ENCODE measurements at regions not wholly inside any gene's neighbourhood (a gene's known extent, or its start where the extent isn't known, plus 50 kb on each side); places are given as distances from the start of the nearest gene placed in this dataset.

DNA sequence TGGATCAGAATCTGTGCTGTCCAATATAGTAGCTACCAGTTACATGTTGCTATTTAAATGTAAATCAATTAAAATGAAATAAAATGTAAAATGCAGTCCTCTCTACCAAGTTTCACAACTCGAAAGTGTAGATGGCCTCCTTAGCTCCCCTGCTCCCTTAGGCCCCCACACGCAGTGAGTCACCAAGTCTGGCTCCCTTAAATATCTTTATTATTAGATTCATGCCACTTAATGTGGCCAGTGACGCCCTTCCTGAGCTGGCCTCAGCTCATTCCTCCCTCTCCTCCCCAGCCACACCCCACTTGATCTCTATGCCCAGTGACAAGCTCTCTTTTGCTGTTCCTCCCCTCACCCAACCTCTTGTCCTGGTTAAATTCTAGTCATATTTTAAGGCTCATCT, 88.4 kb upstream of the DNAH5 start:
- Histone ChIP-seq H3K9me3 (peaks cover 0 to 3% (median 0%) of the 10 kb centered on the region in 11 donors), H3K4me3 (no peak overlapping the region), H3K4me1 (peaks cover 0 to 31% (median 25%) of the 10 kb centered on the region in 9 donors), H3K27ac (no peak overlapping the region), H3K27me3 (no peaks in the 10 kb centered on the region), H3K36me3 (no peaks in the 10 kb centered on the region)
- no peak for DNase-seq
- ATAC-seq, result no peak
- TF ChIP-seq CTCF (IDR thresholded peaks at IDR 0.05), result no peak
- WGBS, 2 donors, result 64 to 86% methylated on average over 3 of the region's 3 CpGs
- intact Hi-C loops (cut with DNase I), result loop anchor here in 1 of 10 donors (5.0 kb wide), 1 partner anchor 74 kb away; no protein-coding TSS in a partner anchor

DNA sequence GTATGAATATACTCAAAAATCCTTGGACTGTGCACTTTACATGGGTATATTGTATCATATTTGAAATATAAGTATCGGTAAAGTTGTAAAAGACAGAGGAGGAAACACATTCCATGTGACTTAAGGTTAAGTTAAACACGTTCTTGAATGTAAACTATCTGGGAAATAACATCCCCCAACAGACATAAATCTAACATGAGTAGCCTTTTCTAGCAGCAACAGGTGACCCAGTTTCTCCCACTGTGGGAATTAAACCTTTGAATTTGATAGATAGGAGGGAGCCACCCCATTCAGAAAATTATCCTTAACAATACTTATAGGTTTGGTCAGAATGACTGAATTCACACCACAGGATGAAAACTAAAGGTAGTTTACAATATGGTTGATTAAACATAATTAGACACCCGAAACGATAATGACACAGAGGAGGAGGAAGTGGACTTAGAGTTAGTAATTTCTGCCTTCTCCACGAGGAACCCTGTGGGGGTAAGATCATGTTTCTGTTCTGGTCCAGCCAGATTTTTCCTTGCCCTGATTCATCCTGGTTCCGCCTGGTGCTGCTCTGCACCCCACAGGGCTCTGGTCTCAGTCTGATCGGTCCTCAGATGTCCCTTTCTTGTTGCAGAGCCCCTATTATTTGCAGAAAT, 84.6 kb upstream of the DNAH5 start:
- no peaks in the 10 kb centered on the region for H3K27me3 ChIP-seq
- DNase-seq (no peak), ATAC-seq (no peak)
- 77 to 82% methylated on average over 7 of the region's 7 CpGs for WGBS, 2 donors
- H3K36me3 ChIP-seq, result no peaks in the 10 kb centered on the region
- H3K4me3 ChIP-seq, result no peak overlapping the region
- intact Hi-C loops (cut with DNase I), result no loop called here
- peaks cover 0 to 3% (median 0%) of the 10 kb centered on the region in 11 donors for H3K9me3 ChIP-seq
- H3K4me1 ChIP-seq, result no peaks in the 10 kb centered on the region
- no peak for TF ChIP-seq CTCF (IDR thresholded peaks at IDR 0.05)
- no peak overlapping the region for H3K27ac ChIP-seq

- WGBS, 2 donors, result 100% methylated on average over 1 of the region's 1 CpG
- peaks cover 0 to 3% (median 0%) of the 10 kb centered on the region in 11 donors for H3K9me3 ChIP-seq
- H3K4me3 ChIP-seq, result no peak overlapping the region
- no peaks in the 10 kb centered on the region for H3K36me3 ChIP-seq
- no peaks in the 10 kb centered on the region for H3K27me3 ChIP-seq
- ATAC-seq (no peak), DNase-seq (no peak)
- TF ChIP-seq CTCF (IDR thresholded peaks at IDR 0.05), result no peak
- H3K27ac ChIP-seq, result no peak overlapping the region
- H3K4me1 ChIP-seq, result no peaks in the 10 kb centered on the region
- intact Hi-C loops (cut with DNase I), result no loop called here
Observed at GRCh38 chr5:14028188-14028587, 83.7 kb upstream of the DNAH5 start.

DNA sequence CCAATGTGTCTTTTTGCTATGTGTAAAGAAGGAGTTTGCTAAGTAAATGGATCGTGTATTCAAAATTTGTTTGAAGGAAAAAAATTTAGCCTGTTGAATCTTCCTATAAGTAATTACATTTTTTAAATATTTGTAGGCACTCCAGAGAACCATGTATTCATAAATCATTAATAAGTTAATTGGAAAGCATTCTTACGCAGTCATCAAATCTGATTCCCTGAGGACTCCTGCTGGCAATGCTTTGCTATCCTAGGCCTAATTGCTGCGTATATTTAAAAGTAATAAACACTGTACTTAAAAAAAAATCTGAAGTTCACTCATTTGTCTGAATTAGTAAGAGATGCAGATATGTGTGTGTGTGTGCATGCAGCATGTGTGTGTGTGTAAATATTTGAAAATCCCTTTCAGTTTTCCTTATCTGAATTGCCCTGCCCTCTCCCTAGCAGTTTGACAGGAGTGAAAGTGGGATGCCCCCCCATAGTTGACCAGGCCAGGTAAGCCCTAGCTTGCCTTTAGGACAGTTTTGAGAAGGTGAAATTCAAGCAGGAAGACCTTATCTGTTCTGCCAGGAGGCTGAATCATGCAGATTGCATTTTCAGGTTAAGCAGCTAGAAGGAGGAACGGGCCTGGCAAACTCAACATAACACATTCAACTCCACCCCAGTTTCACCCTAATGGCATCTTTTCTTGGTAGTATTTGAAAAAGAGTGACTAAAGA, 81.2 kb upstream of the DNAH5 start:
- DNase-seq (no peak), ATAC-seq (no peak)
- Histone ChIP-seq H3K27me3 (no peaks in the 10 kb centered on the region), H3K27ac (no peak overlapping the region), H3K4me3 (no peak overlapping the region), H3K4me1 (no peaks in the 10 kb centered on the region), H3K36me3 (no peaks in the 10 kb centered on the region), H3K9me3 (peaks cover 0 to 3% (median 0%) of the 10 kb centered on the region in 11 donors)
- TF ChIP-seq CTCF (IDR thresholded peaks at IDR 0.05), result no peak
- intact Hi-C loops (cut with DNase I), result no loop called here
- WGBS, 2 donors, result 83 to 87% methylated on average over 4 of the region's 4 CpGs

Data from heart right ventricle (tissue), 16 donors.